Neural cell (in vitro differentiated cells): ENCODE measurements at regions not wholly inside any gene's neighbourhood (a gene's known extent, or its start where the extent isn't known, plus 50 kb on each side); places are given as distances from the start of the nearest gene placed in this dataset.

Source experiments
- H2AFZ ChIP-seq: fragments of 200-600, 300-800 bp; sonication (generic), shearing (Covaris generic); 2 replicates; pipeline ENCODE4 v1.6.0; 2014; ENCODE audit warnings: low read depth, mild to moderate bottlenecking, antibody characterized with exemption, low read length, moderate library complexity
- H3F3A ChIP-seq: fragments of 200-600 bp; shearing (Covaris generic); 2 replicates; pipeline ENCODE4 v1.6.1; 2016; ENCODE audit warnings: mild to moderate bottlenecking, moderate library complexity, mixed read lengths, antibody characterized with exemption, low read length; ENCODE audit not compliant: insufficient read depth, poor library complexity, severe bottlenecking
- H3K27ac ChIP-seq: fragments of 200-600, 300-800 bp; sonication (generic), shearing (Covaris generic); 2 replicates; pipeline ENCODE4 v1.5.1; 2014; ENCODE audit warnings: mild to moderate bottlenecking, low read length, moderate library complexity
- H3K27me3 ChIP-seq: fragments of 300-800, 200-600 bp; sonication (generic), shearing (Covaris generic); 2 replicates; pipeline ENCODE4 v1.6.0; 2014; ENCODE audit warnings: mild to moderate bottlenecking, low read depth, low read length, moderate library complexity; ENCODE audit not compliant: insufficient read depth
- H3K36me3 ChIP-seq: fragments of 300-800, 200-600 bp; sonication (generic), shearing (Covaris generic); 2 replicates; pipeline ENCODE4 v1.5.1; 2014; ENCODE audit warnings: mild to moderate bottlenecking, antibody characterized with exemption, low read length, moderate library complexity; ENCODE audit not compliant: insufficient read depth
- H3K4me2 ChIP-seq: fragments of 300-800, 200-600 bp; sonication (generic), shearing (Covaris generic); 2 replicates; pipeline ENCODE4 v1.6.0; 2014; ENCODE audit warnings: mild to moderate bottlenecking, low read length
- H3K4me3 ChIP-seq: fragments of 300-800, 200-600 bp; sonication (generic), shearing (Covaris generic); 2 replicates; pipeline ENCODE4 v1.5.1; 2014; ENCODE audit warnings: mild to moderate bottlenecking, low read length, moderate library complexity
- H3K79me2 ChIP-seq: fragments of 200-600 bp; shearing (Covaris generic); replicated peaks from 2 replicates; pipeline ENCODE4 v1.6.0; 2014; ENCODE audit warnings: mild to moderate bottlenecking, low read length, moderate library complexity; ENCODE audit not compliant: insufficient read depth
- H3K9ac ChIP-seq: fragments of 300-800, 200-600 bp; sonication (generic), shearing (Covaris generic); 2 replicates; pipeline ENCODE4 v1.6.1; 2016; ENCODE audit warnings: mild to moderate bottlenecking, low read length, mixed read lengths
- H3K9me2 ChIP-seq: fragments of 200-600 bp; shearing (Covaris generic); 2 replicates; pipeline ENCODE4 v1.6.1; 2016; ENCODE audit warnings: mild to moderate bottlenecking, low read length, mixed read lengths; ENCODE audit not compliant: insufficient read depth
- H3K9me3 ChIP-seq: fragments of 200-600, 300-800 bp; sonication (generic), shearing (Covaris generic); 2 replicates; pipeline ENCODE4 v1.6.1; 2016; ENCODE audit warnings: mild to moderate bottlenecking, mixed run types, low read length, moderate library complexity, mixed read lengths
- H4K20me1 ChIP-seq: fragments of 200-600 bp; shearing (Covaris generic); 2 replicates; pipeline ENCODE4 v1.6.1; 2016; ENCODE audit warnings: mild to moderate bottlenecking, mixed run types; ENCODE audit not compliant: insufficient read depth
- EP300 ChIP-seq: fragments of 450-650 bp; conservative IDR thresholded peaks from 2 replicates; pipeline ENCODE4 v1.6.1; 2014; ENCODE audit warnings: antibody characterized with exemption, mild to moderate bottlenecking, moderate library complexity; ENCODE audit not compliant: poor library complexity, severe bottlenecking
- EZH2 ChIP-seq: fragments of 200-600, 300-800 bp; shearing (Covaris generic), sonication (generic); IDR thresholded peaks from 2 replicates; pipeline ENCODE4 v1.6.1; 2014; ENCODE audit warnings: antibody characterized with exemption, low read length, borderline replicate concordance, mild to moderate bottlenecking; ENCODE audit not compliant: insufficient read depth, poor library complexity, severe bottlenecking
- MXI1 ChIP-seq: fragments of 450-650 bp; conservative IDR thresholded peaks from 2 replicates; pipeline ENCODE4 v1.6.1; 2014; ENCODE audit warnings: antibody characterized with exemption, mild to moderate bottlenecking; ENCODE audit not compliant: poor library complexity, severe bottlenecking
- POLR2AphosphoS5 ChIP-seq: IDR thresholded peaks from 2 replicates; pipeline ENCODE4 v1.6.1; 2012
- RAD21 ChIP-seq: fragments of 450-650 bp; conservative IDR thresholded peaks from 2 replicates; pipeline ENCODE4 v1.6.1; 2014; ENCODE audit warnings: antibody characterized with exemption, mild to moderate bottlenecking, moderate library complexity
- SMC3 ChIP-seq: fragments of 450-650 bp; conservative IDR thresholded peaks from 2 replicates; pipeline ENCODE4 v1.6.1; 2014; ENCODE audit warnings: antibody characterized with exemption, mild to moderate bottlenecking, moderate library complexity; ENCODE audit not compliant: poor library complexity
- TAF1 ChIP-seq: IDR thresholded peaks from 2 replicates; pipeline ENCODE4 v1.6.1; 2012; ENCODE audit warnings: low read depth
- TF ChIP-seq, protein P1 (sequence below): fragments of 450-650 bp; IDR thresholded peaks from 2 replicates; pipeline ENCODE4 v1.5.1; 2014; ENCODE audit warnings: antibody characterized with exemption, mild to moderate bottlenecking, moderate library complexity; ENCODE audit not compliant: poor library complexity, severe bottlenecking
- TF ChIP-seq, protein P2 (sequence below): IDR thresholded peaks from 2 replicates; pipeline ENCODE4 v1.6.1; 2012; ENCODE audit warnings: borderline replicate concordance

DNA sequence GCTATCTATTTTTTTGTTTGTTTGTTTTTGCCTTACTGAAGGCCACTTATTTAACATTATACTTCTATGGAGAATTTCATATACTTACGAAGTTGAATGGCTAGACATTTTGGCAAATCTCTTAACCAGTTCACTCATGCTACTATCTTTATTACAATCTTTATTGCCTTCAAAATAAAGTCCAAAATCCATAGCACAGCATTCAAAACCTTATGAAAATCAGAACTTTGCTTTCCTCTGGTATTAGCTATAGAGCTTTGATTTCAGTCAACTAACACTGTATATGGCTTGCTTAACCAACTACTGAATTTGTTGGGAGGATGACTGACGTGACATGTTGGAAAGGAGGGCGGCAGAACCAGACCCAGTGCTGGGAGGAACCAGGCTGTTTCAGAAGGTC lies 571.1 kb downstream of the LMO4 start:
- no peak for TF ChIP-seq TAF1
- TF ChIP-seq, protein P1, sequence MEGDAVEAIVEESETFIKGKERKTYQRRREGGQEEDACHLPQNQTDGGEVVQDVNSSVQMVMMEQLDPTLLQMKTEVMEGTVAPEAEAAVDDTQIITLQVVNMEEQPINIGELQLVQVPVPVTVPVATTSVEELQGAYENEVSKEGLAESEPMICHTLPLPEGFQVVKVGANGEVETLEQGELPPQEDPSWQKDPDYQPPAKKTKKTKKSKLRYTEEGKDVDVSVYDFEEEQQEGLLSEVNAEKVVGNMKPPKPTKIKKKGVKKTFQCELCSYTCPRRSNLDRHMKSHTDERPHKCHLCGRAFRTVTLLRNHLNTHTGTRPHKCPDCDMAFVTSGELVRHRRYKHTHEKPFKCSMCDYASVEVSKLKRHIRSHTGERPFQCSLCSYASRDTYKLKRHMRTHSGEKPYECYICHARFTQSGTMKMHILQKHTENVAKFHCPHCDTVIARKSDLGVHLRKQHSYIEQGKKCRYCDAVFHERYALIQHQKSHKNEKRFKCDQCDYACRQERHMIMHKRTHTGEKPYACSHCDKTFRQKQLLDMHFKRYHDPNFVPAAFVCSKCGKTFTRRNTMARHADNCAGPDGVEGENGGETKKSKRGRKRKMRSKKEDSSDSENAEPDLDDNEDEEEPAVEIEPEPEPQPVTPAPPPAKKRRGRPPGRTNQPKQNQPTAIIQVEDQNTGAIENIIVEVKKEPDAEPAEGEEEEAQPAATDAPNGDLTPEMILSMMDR: no peak
- Histone ChIP-seq H3K36me3 (no peaks in the 10 kb centered on the region), H4K20me1 (no peaks in the 10 kb centered on the region), H3K9me3 (no peaks in the 10 kb centered on the region), H3K9ac (no peak overlapping the region), H2AFZ (no peak overlapping the region), H3K27ac (no peak overlapping the region), H3K79me2 (no peaks in the 10 kb centered on the region), H3F3A (no peaks in the 10 kb centered on the region), H3K27me3 (no peaks in the 10 kb centered on the region), H3K4me2 (no peak overlapping the region), H3K4me3 (no peak overlapping the region), H3K9me2 (no peaks in the 10 kb centered on the region)

DNA sequence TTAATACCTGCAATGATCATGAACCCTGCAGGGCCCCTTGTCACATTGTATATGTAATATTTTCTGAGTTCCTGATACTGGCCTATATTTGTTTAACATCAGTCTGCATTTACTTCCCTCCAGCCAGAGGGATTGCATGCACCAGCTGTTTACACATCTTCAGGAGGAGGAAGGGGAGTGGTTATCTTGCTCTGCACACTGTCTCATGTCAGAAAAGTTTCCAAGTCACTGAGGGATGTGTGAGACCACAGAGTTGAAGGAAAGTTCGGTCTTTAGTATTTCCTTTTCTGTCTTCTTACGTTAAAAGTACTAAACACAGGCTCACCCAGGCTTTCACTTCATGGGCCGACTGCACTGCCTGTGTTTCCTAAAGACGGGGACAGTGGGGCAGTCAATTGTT lies 574.1 kb downstream of the LMO4 start:
- Histone ChIP-seq H3K9ac (no peak overlapping the region), H3K36me3 (no peaks in the 10 kb centered on the region), H3K9me3 (no peaks in the 10 kb centered on the region), H3K79me2 (no peaks in the 10 kb centered on the region), H3K27me3 (no peaks in the 10 kb centered on the region), H3K4me2 (no peak overlapping the region), H3K27ac (no peak overlapping the region), H2AFZ (no peak overlapping the region), H3K4me3 (no peak overlapping the region), H3F3A (no peaks in the 10 kb centered on the region), H3K9me2 (no peaks in the 10 kb centered on the region), H4K20me1 (no peaks in the 10 kb centered on the region)
- no peak for TF ChIP-seq EZH2
- TF ChIP-seq, protein P2, sequence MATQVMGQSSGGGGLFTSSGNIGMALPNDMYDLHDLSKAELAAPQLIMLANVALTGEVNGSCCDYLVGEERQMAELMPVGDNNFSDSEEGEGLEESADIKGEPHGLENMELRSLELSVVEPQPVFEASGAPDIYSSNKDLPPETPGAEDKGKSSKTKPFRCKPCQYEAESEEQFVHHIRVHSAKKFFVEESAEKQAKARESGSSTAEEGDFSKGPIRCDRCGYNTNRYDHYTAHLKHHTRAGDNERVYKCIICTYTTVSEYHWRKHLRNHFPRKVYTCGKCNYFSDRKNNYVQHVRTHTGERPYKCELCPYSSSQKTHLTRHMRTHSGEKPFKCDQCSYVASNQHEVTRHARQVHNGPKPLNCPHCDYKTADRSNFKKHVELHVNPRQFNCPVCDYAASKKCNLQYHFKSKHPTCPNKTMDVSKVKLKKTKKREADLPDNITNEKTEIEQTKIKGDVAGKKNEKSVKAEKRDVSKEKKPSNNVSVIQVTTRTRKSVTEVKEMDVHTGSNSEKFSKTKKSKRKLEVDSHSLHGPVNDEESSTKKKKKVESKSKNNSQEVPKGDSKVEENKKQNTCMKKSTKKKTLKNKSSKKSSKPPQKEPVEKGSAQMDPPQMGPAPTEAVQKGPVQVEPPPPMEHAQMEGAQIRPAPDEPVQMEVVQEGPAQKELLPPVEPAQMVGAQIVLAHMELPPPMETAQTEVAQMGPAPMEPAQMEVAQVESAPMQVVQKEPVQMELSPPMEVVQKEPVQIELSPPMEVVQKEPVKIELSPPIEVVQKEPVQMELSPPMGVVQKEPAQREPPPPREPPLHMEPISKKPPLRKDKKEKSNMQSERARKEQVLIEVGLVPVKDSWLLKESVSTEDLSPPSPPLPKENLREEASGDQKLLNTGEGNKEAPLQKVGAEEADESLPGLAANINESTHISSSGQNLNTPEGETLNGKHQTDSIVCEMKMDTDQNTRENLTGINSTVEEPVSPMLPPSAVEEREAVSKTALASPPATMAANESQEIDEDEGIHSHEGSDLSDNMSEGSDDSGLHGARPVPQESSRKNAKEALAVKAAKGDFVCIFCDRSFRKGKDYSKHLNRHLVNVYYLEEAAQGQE: no peak
- no peak for TF ChIP-seq MXI1
- no peak for TF ChIP-seq POLR2AphosphoS5
- no peak for TF ChIP-seq TAF1
- no peak for TF ChIP-seq SMC3
- no peak for TF ChIP-seq RAD21
- TF ChIP-seq, protein P1: no peak
- no peak for TF ChIP-seq EP300
